ENCODE measurements at regions not wholly inside any gene's neighbourhood (a gene's known extent, or its start where the extent isn't known, plus 50 kb on each side); places are given as distances from the start of the nearest gene placed in this dataset.
A peak's percentile ranks its signal among the peaks of the same experiment; 100 is the strongest.
"Not testable (repeated sequence)": the region's sequence is repeated elsewhere in the genome, so short reads cannot be mapped to it uniquely, and the experiment has no call there.

DNA sequence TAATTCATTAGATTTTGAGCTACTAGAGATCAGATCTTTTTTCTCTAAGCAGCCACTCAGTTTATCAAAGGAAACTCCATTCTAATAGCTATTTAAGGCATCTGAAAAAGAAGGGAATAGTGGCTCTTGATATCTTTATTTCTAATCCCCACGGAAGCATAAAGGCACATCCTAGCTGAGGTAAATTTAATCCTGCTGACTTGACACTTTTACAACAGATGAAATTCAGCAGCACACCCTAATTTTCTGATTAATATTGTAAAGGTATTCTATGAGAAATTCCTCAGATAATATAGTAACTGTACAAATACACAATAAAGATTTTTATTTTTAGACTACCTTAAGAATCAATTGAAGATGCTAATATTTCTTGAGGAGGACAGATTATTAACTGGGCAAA, 916.4 kb downstream of the TMTC2 start:
- intact Hi-C loops (cut with DNase I, micrococcal nuclease), result no loop called here
- TF ChIP-seq, protein P1, sequence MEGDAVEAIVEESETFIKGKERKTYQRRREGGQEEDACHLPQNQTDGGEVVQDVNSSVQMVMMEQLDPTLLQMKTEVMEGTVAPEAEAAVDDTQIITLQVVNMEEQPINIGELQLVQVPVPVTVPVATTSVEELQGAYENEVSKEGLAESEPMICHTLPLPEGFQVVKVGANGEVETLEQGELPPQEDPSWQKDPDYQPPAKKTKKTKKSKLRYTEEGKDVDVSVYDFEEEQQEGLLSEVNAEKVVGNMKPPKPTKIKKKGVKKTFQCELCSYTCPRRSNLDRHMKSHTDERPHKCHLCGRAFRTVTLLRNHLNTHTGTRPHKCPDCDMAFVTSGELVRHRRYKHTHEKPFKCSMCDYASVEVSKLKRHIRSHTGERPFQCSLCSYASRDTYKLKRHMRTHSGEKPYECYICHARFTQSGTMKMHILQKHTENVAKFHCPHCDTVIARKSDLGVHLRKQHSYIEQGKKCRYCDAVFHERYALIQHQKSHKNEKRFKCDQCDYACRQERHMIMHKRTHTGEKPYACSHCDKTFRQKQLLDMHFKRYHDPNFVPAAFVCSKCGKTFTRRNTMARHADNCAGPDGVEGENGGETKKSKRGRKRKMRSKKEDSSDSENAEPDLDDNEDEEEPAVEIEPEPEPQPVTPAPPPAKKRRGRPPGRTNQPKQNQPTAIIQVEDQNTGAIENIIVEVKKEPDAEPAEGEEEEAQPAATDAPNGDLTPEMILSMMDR (IDR thresholded peaks at IDR 0.05), result no peak
- Histone ChIP-seq H3K4me3 (no peak overlapping the region), H3K4me1 (ENCODE audit: low read depth) (no peaks in the 10 kb centered on the region), H3K9me3 (peaks cover 39% of the 10 kb centered on the region), H3K36me3 (ENCODE audit: low read depth) (no peaks in the 10 kb centered on the region)
- ATAC-seq, result no peak
- DNase-seq, result no peak

DNA sequence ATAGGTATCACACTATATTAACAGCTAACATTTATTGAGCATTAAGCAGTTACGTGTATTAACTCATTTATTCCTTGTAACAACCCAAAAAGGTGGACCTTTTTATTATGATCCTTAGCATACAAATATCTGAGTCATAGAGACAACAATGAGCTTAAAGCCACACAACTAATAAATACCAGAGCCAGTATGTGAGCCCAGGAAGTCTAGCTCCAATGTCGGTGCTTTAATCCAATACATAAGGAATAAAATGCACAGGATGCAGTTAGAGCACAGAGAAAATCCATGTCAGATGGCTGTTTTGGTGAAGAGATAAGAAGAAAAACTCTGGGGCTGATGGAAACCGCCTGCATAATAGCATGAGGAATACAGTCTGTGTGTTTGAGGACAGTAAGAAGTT, 888.6 kb downstream of the TMTC2 start:
- H3K4me1 ChIP-seq (ENCODE audit: low read depth), result no peaks in the 10 kb centered on the region
- peaks cover 7% of the 10 kb centered on the region for H3K9me3 ChIP-seq
- H3K36me3 ChIP-seq (ENCODE audit: low read depth), result no peaks in the 10 kb centered on the region
- H3K4me3 ChIP-seq, result no peak overlapping the region
- TF ChIP-seq, protein P1 (IDR thresholded peaks at IDR 0.05), result no peak
- intact Hi-C loops (cut with DNase I, micrococcal nuclease), result no loop called here
- ATAC-seq (no peak), DNase-seq (no peak)

DNA sequence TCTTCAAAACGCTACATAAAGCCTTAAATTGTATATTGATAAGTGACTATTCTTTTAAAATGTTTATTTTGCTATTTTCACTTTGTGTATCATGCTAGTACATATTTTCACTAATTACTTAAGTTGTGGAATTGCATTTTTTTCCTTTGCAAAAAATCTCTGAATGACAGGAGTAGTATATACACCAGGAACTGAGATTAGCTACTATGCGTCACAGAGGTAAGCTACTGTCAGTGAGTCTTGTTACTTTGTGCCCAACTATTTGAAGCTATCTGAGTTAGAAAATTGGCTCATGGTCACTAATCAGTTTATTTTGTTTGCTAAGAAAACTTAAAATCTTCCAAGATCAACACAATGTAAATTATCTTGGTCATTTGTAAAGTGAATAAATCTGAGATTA, 887.4 kb downstream of the TMTC2 start:
- DNase-seq (no peak), ATAC-seq (no peak)
- no peaks in the 10 kb centered on the region for H3K4me1 ChIP-seq (ENCODE audit: low read depth)
- H3K36me3 ChIP-seq (ENCODE audit: low read depth), result no peaks in the 10 kb centered on the region
- peaks cover 7% of the 10 kb centered on the region for H3K9me3 ChIP-seq
- H3K4me3 ChIP-seq, result no peak overlapping the region
- intact Hi-C loops (cut with DNase I, micrococcal nuclease), result no loop called here
- TF ChIP-seq, protein P1 (IDR thresholded peaks at IDR 0.05), result no peak

DNA sequence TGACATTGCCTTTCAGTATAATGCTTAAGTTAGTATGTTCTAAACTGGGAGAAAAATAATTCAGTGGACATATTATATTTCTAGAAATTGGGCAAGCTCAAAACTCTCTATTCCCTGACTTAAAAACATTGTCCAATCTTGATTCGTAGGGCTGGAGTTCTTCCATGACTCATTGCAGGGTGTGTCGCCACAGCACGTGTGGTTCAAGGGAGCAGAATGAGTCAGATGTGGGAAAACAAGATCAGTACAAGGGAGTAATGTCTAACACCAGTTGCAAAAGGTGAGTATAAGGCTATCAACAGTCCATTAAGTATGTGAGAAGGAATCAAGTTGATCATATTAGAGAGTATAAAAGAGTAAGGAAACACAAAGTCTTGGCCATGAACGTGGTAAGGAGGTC, 887.0 kb downstream of the TMTC2 start:
- intact Hi-C loops (cut with DNase I, micrococcal nuclease), result no loop called here
- H3K4me3 ChIP-seq, result no peak overlapping the region
- peaks cover 7% of the 10 kb centered on the region for H3K9me3 ChIP-seq
- DNase-seq, result no peak
- no peaks in the 10 kb centered on the region for H3K36me3 ChIP-seq (ENCODE audit: low read depth)
- H3K4me1 ChIP-seq (ENCODE audit: low read depth), result no peaks in the 10 kb centered on the region
- TF ChIP-seq, protein P1 (IDR thresholded peaks at IDR 0.05), result no peak
- ATAC-seq, result peak; percentile 12

DNA sequence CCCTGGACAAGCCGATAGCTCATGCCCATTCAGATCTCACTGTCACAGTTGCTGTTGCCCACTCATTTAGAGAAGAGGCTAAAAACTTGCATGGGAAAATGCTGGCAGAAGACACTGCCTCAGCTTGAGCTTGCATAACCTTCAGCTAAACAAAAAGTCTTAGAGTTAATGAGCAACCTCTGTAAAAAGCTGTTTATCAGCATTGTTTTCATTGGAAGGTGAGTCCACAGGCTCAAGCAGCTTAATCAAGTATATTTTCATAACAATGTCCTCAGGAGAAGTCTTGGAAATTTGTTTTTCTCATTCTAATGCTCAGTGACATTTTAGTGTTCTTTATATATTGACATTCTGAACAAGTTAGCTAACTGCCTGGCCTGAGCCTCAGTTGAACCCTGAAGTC, 872.9 kb downstream of the TMTC2 start:
- intact Hi-C loops (cut with DNase I, micrococcal nuclease), result no loop called here
- TF ChIP-seq, protein P1 (IDR thresholded peaks at IDR 0.05), result no peak
- DNase-seq (no peak), ATAC-seq (no peak)
- no peak overlapping the region for H3K4me3 ChIP-seq
- no peaks in the 10 kb centered on the region for H3K4me1 ChIP-seq (ENCODE audit: low read depth)
- H3K36me3 ChIP-seq (ENCODE audit: low read depth), result no peaks in the 10 kb centered on the region
- H3K9me3 ChIP-seq, result peaks cover 3% of the 10 kb centered on the region

DNA sequence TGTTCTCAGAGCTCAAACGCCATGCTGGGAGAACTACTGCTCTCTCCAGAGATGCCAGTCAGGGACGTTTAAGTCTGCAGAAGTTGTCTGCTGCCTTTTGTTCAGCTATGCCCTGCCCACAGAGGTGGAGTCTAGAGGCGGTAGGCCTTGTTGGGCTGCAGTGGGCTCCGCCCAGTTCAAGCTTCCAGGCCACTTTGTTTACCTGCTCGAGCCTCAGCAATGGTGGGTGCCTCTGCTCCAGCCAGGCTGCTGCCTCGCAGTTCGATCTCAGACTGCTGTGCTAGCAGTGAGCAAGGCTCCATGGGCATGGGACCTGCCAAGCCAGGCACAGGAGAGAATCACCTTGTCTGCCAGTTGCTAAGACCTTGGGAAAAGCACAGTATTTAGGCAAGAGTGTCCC, 869.3 kb downstream of the TMTC2 start:
- peaks cover 11% of the 10 kb centered on the region for H3K9me3 ChIP-seq
- H3K36me3 ChIP-seq (ENCODE audit: low read depth); H3K4me3 ChIP-seq; H3K4me1 ChIP-seq (ENCODE audit: low read depth); intact Hi-C loops (cut with DNase I, micrococcal nuclease); ATAC-seq: not testable (repeated sequence)
- DNase-seq, result peak in 1 of 3 donors; percentile 34

Data from mucosa of descending colon (tissue), 3 donors.